OCI-LY3 (cell line): ENCODE measurements at regions not wholly inside any gene's neighbourhood (a gene's known extent, or its start where the extent isn't known, plus 50 kb on each side); places are given as distances from the start of the nearest gene placed in this dataset.

Experiments
- CTCF ChIP-seq: fragments of 200-600, 300-600 bp; sonication (generic); IDR thresholded peaks from 2 replicates; pipeline ENCODE4 v1.5.1; 2014; ENCODE audit warnings: antibody characterized with exemption, low read length, low read depth
- EZH2phosphoT487 ChIP-seq: fragments of 200-600 bp; shearing (Covaris generic); IDR thresholded peaks from 2 replicates; pipeline ENCODE4 v1.6.1; 2018; ENCODE audit warnings: antibody characterized with exemption, mixed run types, low read depth

GRCh38 chr2:8016688-8017087, 665.2 kb upstream of the ID2 start:
- TF ChIP-seq CTCF (no peak), EZH2phosphoT487 (no peak)
